Natural killer cell (primary cell): ENCODE measurements at regions not wholly inside any gene's neighbourhood (a gene's known extent, or its start where the extent isn't known, plus 50 kb on each side); places are given as distances from the start of the nearest gene placed in this dataset.

Experiments
- ATAC-seq, 3 donors: fragments of 150-1000 bp in 2 of 3; fragments of 200-7000 bp in 1 of 3; cut with Tn5 transposase; 1 replicate in 1 of 3; 2 replicates in 2 of 3; pipeline ENCODE4 v1.10.0; 2021; ENCODE audit warnings: mild to moderate bottlenecking in 2 of 3, moderate library complexity in 2 of 3
- DNase-seq, 2 donors: peaks; one replicate each; pipeline versions ENCODE4 v3.0.0 to v3.0.0-alpha.2; 2013 to 2021; ENCODE audit warnings: mixed read lengths in 1 of 2
- H3K27ac ChIP-seq: one replicate; pipeline ENCODE4 v1.5.1; 2013; ENCODE audit warnings: mild to moderate bottlenecking, low read length
- H3K27me3 ChIP-seq: one replicate; pipeline ENCODE4 v1.6.1; 2013; ENCODE audit warnings: low read length; ENCODE audit not compliant: control insufficient read depth, insufficient read depth
- H3K36me3 ChIP-seq: one replicate; pipeline ENCODE4 v1.6.1; 2013; ENCODE audit warnings: low read length; ENCODE audit not compliant: control insufficient read depth, insufficient read depth
- H3K4me1 ChIP-seq: one replicate; pipeline ENCODE4 v1.6.1; 2013; ENCODE audit warnings: low read length; ENCODE audit not compliant: control insufficient read depth, insufficient read depth
- H3K4me3 ChIP-seq: one replicate; pipeline ENCODE4 v1.5.1; 2013; ENCODE audit warnings: low read length
- H3K9me3 ChIP-seq: one replicate; pipeline ENCODE4 v1.6.1; 2013; ENCODE audit warnings: low read length; ENCODE audit not compliant: control insufficient read depth, insufficient read depth
- H3K27ac Mint-ChIP-seq, 2 donors: one replicate each; pipeline ENCODE4 v1.8.0; 2022; ENCODE audit warnings: mild to moderate bottlenecking in 2 of 2, mixed read lengths in 2 of 2, moderate library complexity in 1 of 2
- H3K27me3 Mint-ChIP-seq, 2 donors: one replicate each; pipeline ENCODE4 v1.8.0; 2022; ENCODE audit warnings: low read depth in 2 of 2, mixed read lengths in 2 of 2
- H3K36me3 Mint-ChIP-seq: one replicate; pipeline ENCODE4 v1.8.0; 2022; ENCODE audit warnings: mixed read lengths
- H3K4me1 Mint-ChIP-seq, 2 donors: one replicate each; pipeline ENCODE4 v1.8.0; 2022; ENCODE audit warnings: mixed read lengths in 2 of 2
- H3K4me3 Mint-ChIP-seq: one replicate; pipeline ENCODE4 v1.8.0; 2022; ENCODE audit warnings: mild to moderate bottlenecking, moderate library complexity, mixed read lengths
- H3K9me3 Mint-ChIP-seq, 2 donors: one replicate each; pipeline ENCODE4 v1.8.0; 2022; ENCODE audit warnings: mixed read lengths in 2 of 2
- WGBS: methylation state at CpG from one replicate; pipeline ENCODE4 v1.1.7; 2013; ENCODE audit warnings: missing lambda C conversion rate; ENCODE audit not compliant: insufficient coverage; 5-methylcytosine and 5-hydroxymethylcytosine counted together
- intact Hi-C: fragments of 100-400 bp; cut with micrococcal nuclease; formaldehyde crosslinking; loops from one replicate; pipeline ENCODE4 v1.14.2; 2022
- TF ChIP-seq, protein P1 (sequence below): fragments of 200-600 bp; IDR thresholded peaks from one replicate; pipeline ENCODE4 v1.8.0; 2022; ENCODE audit warnings: antibody characterized with exemption

DNA sequence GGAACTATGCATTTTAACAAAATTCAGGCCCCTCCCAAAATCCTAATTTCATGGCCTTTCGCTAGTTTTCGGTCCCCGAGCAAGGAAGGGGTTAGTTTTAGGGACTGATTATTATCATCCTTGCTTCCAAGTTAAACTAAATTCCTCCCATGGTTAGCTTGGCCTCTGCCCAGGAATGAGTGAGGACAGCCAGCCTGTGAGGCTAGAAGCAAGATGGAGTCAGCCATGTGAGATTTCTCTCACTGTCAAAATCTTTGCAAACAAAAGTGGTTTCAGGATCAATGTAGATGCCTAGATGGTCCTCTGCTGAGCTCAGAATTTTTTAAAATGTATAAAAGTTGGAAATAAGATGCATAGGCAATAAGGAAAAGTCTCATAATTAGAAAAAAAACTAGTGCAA lies 208.9 kb downstream of the RSL24D1 start:
- Mint-ChIP-seq H3K4me1 (no peaks in the 10 kb centered on the region), H3K36me3 (no peaks in the 10 kb centered on the region), H3K4me3 (no peak overlapping the region), H3K9me3 (peaks cover 3 to 7% of the 10 kb centered on the region in 2 donors), H3K27me3 (peaks cover 10 to 12% of the 10 kb centered on the region in 2 donors), H3K27ac (no peak overlapping the region)
- WGBS: no CpG with 5 or more reads among the region's 3 CpGs
- no peaks in the 10 kb centered on the region for H3K27me3 ChIP-seq
- H3K4me3 ChIP-seq: no peak overlapping the region
- H3K36me3 ChIP-seq: no peaks in the 10 kb centered on the region
- TF ChIP-seq, protein P1, sequence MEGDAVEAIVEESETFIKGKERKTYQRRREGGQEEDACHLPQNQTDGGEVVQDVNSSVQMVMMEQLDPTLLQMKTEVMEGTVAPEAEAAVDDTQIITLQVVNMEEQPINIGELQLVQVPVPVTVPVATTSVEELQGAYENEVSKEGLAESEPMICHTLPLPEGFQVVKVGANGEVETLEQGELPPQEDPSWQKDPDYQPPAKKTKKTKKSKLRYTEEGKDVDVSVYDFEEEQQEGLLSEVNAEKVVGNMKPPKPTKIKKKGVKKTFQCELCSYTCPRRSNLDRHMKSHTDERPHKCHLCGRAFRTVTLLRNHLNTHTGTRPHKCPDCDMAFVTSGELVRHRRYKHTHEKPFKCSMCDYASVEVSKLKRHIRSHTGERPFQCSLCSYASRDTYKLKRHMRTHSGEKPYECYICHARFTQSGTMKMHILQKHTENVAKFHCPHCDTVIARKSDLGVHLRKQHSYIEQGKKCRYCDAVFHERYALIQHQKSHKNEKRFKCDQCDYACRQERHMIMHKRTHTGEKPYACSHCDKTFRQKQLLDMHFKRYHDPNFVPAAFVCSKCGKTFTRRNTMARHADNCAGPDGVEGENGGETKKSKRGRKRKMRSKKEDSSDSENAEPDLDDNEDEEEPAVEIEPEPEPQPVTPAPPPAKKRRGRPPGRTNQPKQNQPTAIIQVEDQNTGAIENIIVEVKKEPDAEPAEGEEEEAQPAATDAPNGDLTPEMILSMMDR: no peak
- DNase-seq (no peak), ATAC-seq (no peak)
- intact Hi-C loops: no loop called here
- H3K27ac ChIP-seq: no peak overlapping the region
- no peaks in the 10 kb centered on the region for H3K4me1 ChIP-seq
- H3K9me3 ChIP-seq: peaks cover 4% of the 10 kb centered on the region

DNA sequence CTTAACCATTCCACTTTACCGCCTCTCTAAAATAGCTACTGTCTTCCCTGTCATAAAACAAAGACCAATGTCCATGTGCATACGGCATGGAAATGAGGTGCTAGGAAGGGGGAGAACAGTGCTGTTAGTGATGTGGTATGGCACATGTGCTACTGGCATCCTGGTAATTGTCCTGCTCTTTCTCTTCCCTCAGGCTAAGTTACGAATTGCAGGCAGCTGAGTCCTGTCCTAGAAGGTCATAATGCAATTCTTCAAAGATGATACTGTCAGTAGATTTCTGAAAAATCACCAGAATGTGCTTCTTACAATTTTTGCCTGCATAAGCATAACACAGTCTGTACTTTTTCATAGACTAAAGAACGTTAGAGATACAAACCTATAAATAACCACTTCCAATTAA lies 216.8 kb downstream of the RSL24D1 start:
- intact Hi-C loops: no loop called here
- no peaks in the 10 kb centered on the region for H3K36me3 ChIP-seq
- 87% methylated on average over 4 of the region's 4 CpGs for WGBS
- H3K4me3 ChIP-seq: no peak overlapping the region
- H3K4me3 Mint-ChIP-seq: no peak overlapping the region
- TF ChIP-seq, protein P1: no peak
- DNase-seq (no peak), ATAC-seq (no peak)
- no peaks in the 10 kb centered on the region for H3K9me3 ChIP-seq
- no peak overlapping the region for H3K27ac ChIP-seq
- no peaks in the 10 kb centered on the region for H3K4me1 ChIP-seq
- no peaks in the 10 kb centered on the region for H3K4me1 Mint-ChIP-seq
- no peaks in the 10 kb centered on the region for H3K27me3 ChIP-seq
- H3K27me3 Mint-ChIP-seq: peaks cover 0 to 10% of the 10 kb centered on the region in 2 donors
- H3K9me3 Mint-ChIP-seq: peaks cover 3 to 7% of the 10 kb centered on the region in 2 donors
- H3K36me3 Mint-ChIP-seq: no peaks in the 10 kb centered on the region
- H3K27ac Mint-ChIP-seq: no peak overlapping the region

DNA sequence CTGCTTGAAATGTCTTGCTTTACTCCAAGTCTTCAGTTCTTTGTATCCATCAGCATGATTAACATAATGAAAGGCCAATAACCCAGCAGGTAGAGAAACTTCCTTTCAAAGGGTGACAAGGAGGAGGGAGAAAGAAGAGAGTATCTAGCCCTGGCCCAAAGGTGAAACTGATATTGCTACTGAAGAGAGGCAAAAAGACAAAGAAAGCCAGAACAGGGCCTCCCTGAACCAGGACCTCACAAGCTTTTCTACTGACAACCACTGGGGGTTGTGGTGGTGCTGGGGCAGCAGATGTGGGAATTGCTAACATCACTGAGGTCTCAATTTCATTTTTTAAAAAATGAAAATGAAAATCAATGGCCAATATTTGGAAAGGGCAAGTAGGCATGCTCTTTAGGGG lies 234.1 kb downstream of the RSL24D1 start:
- ATAC-seq (no peak), DNase-seq (no peak)
- Mint-ChIP-seq H3K9me3 (peaks cover 8 to 9% of the 10 kb centered on the region in 2 donors), H3K4me3 (no peak overlapping the region), H3K27ac (no peak overlapping the region), H3K36me3 (peaks cover 7% of the 10 kb centered on the region), H3K4me1 (no peaks in the 10 kb centered on the region), H3K27me3 (peaks cover 5 to 7% of the 10 kb centered on the region in 2 donors)
- Histone ChIP-seq H3K27me3 (peaks cover 2% of the 10 kb centered on the region), H3K4me3 (no peak overlapping the region), H3K9me3 (peaks cover 3% of the 10 kb centered on the region), H3K27ac (no peak overlapping the region), H3K36me3 (no peaks in the 10 kb centered on the region), H3K4me1 (no peaks in the 10 kb centered on the region)
- intact Hi-C loops: no loop called here
- TF ChIP-seq, protein P1: no peak

DNA sequence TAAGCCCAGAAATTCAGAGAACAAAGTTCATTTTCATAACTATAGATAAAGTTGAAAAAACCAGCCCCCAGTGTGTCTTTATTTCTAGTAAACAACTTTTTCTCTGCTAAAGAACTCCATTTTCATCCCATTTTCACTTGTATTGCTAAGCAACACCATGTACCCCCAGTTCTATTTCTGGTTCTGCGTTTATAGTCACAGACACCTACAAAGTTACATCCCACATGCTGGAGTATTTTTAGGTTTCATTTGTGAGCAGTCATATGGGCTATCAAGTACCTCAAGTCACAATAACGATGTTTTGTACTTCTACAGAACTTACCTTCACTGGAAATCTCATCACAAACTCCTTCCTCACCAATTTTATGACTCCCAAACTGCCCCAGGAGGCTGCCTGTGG lies 236.5 kb downstream of the RSL24D1 start:
- ATAC-seq: no peak
- Mint-ChIP-seq H3K9me3 (peaks cover 2 to 5% of the 10 kb centered on the region in 2 donors), H3K27ac (no peak overlapping the region), H3K4me3 (no peak overlapping the region), H3K4me1 (no peaks in the 10 kb centered on the region), H3K36me3 (no peaks in the 10 kb centered on the region), H3K27me3 (peaks cover 2 to 7% of the 10 kb centered on the region in 2 donors)
- no peaks in the 10 kb centered on the region for H3K36me3 ChIP-seq
- WGBS: 70% methylated on average over 1 of the region's 2 CpGs
- no peak for DNase-seq
- TF ChIP-seq, protein P1: no peak
- H3K4me3 ChIP-seq: no peak overlapping the region
- H3K4me1 ChIP-seq: no peaks in the 10 kb centered on the region
- H3K9me3 ChIP-seq: no peaks in the 10 kb centered on the region
- H3K27me3 ChIP-seq: no peaks in the 10 kb centered on the region
- no peak overlapping the region for H3K27ac ChIP-seq
- intact Hi-C loops: no loop called here
